SU-DHL-6 (cell line): ENCODE measurements at regions not wholly inside any gene's neighbourhood (a gene's known extent, or its start where the extent isn't known, plus 50 kb on each side); places are given as distances from the start of the nearest gene placed in this dataset.

ENCODE experiments used
- CTCF ChIP-seq: fragments of 200-600 bp; sonication (generic); IDR thresholded peaks from one replicate; pipeline ENCODE4 v1.5.1; 2017; ENCODE audit warnings: antibody characterized with exemption, mild to moderate bottlenecking, low read length, moderate library complexity; ENCODE audit not compliant: insufficient read depth, poor library complexity, severe bottlenecking
- EZH2phosphoT487 ChIP-seq: fragments of 200-600 bp; sonication (generic), shearing (Covaris generic); conservative IDR thresholded peaks from 2 replicates; pipeline ENCODE4 v1.6.1; 2018; ENCODE audit warnings: mild to moderate bottlenecking, antibody characterized with exemption, low read length, moderate library complexity, mixed read lengths

GRCh38 chr7:96501318-96501717, 179.4 kb upstream of the SLC25A13 start:
- no peak for TF ChIP-seq CTCF
- TF ChIP-seq EZH2phosphoT487: no peak
